Hypothalamus (tissue), 51 donors: ENCODE measurements at regions not wholly inside any gene's neighbourhood (a gene's known extent, or its start where the extent isn't known, plus 50 kb on each side); places are given as distances from the start of the nearest gene placed in this dataset.

Experiments
- DNase-seq, 51 donors: peaks; one replicate each; lab custom pipeline; 2025; lab: John Stamatoyannopoulos, UW

- DNase-seq, result peak in 2 of 51 donors; percentile 4 to 11
These were observed 142.2 kb downstream of the SNX18 start for GRCh38 chr5:54659700-54660131.

GRCh38 chr5:54658010-54658409 lies 140.5 kb downstream of the SNX18 start:
- DNase-seq, result peak in 2 of 51 donors; percentile 2 to 27

DNA sequence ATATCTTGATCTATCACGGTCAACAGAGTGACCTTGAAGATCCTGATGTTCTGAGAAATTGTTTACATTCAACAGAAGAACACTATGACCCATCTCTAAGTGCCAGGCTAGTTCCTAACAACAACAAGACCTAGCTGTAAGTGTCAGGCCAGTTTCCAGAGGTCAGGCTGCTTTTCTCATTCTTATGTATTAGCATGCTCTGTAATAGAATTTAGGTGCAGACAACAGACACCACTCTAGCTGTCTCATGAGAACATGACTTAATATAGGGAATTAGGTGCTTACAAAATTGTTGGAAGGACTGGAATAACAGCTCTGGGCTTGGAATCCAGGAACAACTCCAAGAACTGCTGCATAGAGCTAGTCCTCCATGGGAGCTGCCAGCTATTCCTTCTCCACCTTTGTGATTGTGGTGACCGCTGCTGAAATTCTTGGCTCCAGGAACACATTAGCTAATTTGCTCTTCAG lies 138.7 kb downstream of the SNX18 start:
- DNase-seq, result peak in 2 of 51 donors; percentile 4 to 16

- no peak for DNase-seq
These were observed 138.2 kb downstream of the SNX18 start for GRCh38 chr5:54655761-54656160.

DNA sequence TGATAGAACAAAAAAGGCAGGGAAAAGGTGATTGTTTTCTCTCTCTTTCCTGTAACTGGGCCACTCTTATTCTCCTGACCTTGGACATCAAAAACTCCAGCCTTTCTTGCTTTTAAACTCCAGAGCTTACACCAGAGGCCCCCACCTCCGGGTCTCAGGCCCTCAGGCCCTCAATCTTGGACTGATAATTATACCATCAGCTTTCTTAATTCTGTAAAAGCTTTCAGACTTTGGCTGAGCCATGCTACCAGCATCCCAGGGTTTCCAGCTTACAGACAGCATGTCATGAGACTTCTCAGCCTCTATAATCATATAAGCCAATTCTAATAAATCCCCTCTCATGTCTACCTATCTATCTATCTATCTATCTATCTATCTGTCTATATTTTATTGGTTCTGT lies 137.7 kb downstream of the SNX18 start:
- no peak for DNase-seq

- DNase-seq, result no peak
These were observed 136.5 kb downstream of the SNX18 start for GRCh38 chr5:54653956-54654614.

- DNase-seq, result peak in 24 of 51 donors; percentile 5 to 73 (median 26)
These were observed 134.0 kb downstream of the SNX18 start for GRCh38 chr5:54651482-54652076.

- DNase-seq, result no peak
These were observed 131.5 kb downstream of the SNX18 start for GRCh38 chr5:54649041-54649504.

GRCh38 chr5:54646356-54647101 lies 129.0 kb downstream of the SNX18 start:
- peak in 28 of 51 donors; percentile 6 to 59 (median 28) for DNase-seq

GRCh38 chr5:54645882-54646355 lies 128.4 kb downstream of the SNX18 start:
- no peak for DNase-seq

GRCh38 chr5:54644226-54644625 lies 126.7 kb downstream of the SNX18 start:
- DNase-seq, result no peak

- DNase-seq, result peak in 1 of 51 donors; percentile 37
These were observed 126.1 kb downstream of the SNX18 start for GRCh38 chr5:54643685-54644106.

DNA sequence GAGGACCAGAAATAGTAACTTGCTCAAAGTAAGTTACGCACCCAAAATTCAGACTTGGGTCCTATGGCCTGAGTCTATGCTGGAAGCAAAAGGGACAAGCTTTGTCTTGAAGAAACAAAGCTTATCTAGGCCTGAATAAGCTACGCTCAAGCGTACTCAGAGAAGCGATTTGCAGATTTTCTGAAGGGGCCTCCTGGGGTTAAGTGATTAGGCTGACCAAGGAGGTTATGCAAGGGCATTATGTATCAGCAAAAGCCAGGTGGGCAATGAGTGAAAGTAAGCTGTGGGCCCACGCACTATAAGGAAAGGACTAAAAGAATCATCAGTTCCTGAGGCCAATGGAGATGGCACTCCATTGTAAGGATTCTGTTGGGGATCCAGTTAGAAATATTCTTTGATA lies 122.1 kb downstream of the SNX18 start:
- DNase-seq, result no peak

DNA sequence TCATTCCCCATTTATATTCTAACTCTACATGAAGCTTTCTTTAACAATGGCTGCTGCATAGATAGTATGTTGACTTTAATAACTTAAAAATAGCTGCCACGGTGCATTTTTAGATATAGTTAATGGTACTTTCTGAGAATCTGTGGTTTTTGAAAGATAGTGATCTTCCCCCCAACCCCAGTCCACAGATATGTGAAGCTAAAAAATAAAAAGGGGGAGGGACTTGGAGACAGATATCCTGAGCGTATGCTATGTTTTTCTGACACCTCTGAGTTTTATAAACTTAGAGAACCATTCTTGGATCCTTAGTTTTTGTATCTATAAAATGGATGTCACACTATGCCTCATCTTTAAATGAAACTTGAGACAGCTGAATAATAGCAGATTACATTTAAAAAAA lies 120.5 kb downstream of the SNX18 start:
- no peak for DNase-seq

DNA sequence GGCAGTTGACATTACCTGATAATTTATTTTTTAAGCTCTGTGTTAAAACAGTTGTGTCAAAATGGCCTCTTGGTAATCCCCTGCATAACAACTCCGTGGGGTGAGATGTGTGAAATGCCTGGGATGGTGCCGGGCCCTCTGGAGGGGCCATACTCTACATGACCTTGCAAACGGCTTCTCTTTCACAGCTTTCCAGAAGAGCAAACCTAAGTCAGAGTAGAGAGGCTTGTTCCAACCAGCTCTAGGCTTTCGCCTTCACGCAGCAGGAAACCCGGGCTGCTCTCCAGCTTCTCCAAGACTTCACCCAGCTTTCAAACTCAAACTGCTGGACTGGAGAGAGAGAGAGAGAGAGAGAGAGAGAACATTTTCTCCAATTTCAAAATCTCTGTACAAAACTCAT lies 120.1 kb downstream of the SNX18 start:
- DNase-seq, result peak in 14 of 51 donors; percentile 8 to 52 (median 14)

DNA sequence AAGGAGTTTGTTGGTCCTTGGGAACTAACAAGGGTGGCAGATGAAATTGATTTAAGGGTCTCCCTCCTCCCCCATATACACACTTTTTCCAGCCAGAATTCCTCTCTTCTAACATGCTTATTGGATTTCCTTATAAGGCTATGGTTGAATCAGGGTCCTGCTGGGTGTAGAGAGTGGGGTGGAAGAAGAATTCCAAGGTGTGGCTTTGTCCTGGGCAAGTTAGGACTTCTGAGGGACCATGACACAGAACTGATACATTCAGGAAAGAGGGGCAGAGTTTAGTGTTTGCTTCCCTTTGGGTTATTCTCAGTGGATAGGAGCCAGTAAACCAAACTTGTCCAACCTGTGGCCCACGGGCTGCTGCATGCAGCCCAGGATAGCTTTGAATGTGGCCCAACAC lies 116.5 kb downstream of the SNX18 start:
- DNase-seq, result no peak

DNA sequence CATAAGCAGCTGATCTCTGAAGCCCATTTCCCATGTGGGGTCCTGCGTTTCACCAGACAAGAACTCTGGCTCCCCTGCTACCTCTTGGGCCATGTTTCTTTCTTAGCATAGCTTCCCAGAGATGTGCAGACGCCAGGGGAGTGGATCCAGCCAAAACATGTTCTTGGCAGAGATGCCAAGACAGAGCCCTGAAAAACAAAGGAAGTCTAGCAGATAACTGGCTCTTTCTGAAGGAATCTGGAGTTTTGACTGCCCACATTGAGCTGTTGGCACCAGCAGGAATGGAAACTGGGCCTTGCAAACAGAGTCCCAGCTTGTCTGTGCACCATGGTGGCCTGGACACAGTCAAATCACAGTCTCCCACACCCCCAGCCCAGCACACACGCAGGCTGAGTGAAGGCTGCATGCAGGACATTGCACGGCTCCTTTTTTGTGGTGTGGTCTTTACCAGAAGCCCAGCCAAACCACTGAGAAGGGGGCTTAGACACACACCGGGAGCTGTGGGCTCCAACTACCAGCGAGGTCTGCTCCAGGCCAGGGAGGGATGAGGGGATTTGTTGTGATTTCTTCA lies 114.7 kb downstream of the SNX18 start:
- DNase-seq, result peak in 15 of 51 donors; percentile 6 to 49 (median 27)

- no peak for DNase-seq
These were observed 113.3 kb downstream of the SNX18 start for GRCh38 chr5:54630738-54631359.

GRCh38 chr5:54629115-54629514 lies 111.6 kb downstream of the SNX18 start:
- DNase-seq, result no peak

DNA sequence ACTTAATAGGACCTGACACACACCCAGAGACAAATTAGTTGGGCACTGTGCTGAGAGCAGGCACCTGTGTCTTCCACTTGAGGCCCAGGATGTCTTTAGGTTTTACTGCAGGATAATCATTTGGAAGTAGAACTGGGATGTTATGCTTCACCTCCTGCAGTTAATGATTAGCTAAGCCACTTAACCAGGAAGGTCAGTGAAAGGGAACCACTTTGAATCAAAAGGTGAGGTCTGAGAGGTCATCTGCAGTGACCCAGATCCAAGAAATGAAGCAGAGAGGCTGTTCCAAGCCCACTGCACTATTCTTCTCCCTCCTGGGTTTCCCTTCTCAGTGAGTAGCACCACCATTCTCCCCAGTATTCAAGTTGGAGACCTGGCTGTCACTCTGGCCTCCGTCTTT lies 110.5 kb downstream of the SNX18 start:
- DNase-seq, result no peak
